Putamen (tissue), 1 donor: ENCODE measurements at regions not wholly inside any gene's neighbourhood (a gene's known extent, or its start where the extent isn't known, plus 50 kb on each side); places are given as distances from the start of the nearest gene placed in this dataset.

Experiments used
- DNase-seq: peaks from one replicate; pipeline ENCODE4 v3.0.0-alpha.2; 2016; ENCODE audit warnings: low spot score

- no peak for DNase-seq
These were observed 155.0 kb downstream of the C7orf25 start for GRCh38 chr7:42756841-42757240.

DNA sequence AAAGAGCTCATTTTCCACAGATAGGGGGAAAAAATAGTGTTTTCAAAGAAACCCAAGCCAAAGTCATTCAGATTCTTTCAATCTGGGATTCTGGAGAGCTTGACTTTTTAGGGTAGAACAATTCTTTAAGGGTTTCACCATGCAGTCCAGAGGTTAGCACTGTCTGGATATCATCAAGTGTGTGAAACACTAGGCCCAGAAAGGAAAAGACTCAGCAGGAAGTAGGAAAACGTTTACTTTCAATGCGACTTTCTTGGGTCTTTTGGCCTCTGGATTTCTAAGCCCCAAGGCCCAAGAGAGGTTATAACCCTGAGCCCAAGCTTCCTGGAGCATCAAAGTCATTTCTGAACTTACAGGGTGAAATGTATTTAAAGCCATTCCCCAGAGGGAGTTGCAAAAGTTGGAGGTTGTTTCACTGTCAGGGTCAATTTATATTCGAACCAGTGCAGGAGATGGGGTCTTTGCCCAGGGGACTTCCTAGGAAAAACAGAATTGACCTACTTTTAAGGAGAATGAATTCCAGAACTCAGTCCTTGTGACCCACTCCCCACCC lies 158.0 kb downstream of the C7orf25 start:
- DNase-seq = peak; percentile 25

DNA sequence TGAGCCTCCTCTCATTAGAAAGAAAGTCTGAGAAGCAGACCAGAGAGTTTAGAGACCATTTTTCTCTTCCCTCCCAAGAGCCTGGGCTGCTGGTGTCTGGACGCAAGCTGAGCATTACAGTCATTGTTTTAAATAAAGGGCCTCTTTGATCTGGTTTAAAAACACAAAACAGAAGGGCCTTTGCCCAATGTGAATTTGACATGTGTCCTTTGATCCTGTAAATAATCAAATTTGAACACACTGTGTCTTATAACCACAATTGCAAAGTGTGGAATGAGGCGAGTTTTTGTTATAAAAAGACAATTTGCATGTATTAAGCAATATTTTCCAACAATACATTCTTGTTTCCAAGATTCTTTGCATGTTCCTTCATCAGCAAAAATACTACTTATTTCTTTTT lies 158.5 kb downstream of the C7orf25 start:
- peak; percentile 65 for DNase-seq

- DNase-seq = no peak
These were observed 161.7 kb downstream of the C7orf25 start for GRCh38 chr7:42750172-42750571.

DNA sequence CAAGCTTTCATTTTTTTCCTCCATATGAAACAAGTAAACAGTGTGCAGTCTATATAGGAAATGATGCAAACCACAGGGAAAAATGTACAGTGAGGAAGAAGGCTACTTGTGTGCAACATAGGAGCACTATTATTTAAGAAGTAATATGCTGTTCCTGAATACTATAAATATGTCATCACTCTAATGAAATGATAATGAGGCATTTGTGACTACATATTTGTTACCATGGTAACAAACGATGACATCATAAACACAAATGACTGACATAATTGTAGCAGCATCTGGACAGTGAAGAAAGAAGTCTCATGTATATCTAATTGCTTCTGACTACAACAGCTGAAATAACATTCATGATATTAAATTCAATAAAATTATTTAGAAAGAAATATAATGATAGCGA lies 164.8 kb downstream of the C7orf25 start:
- no peak for DNase-seq

- DNase-seq = no peak
These were observed 165.7 kb downstream of the C7orf25 start for GRCh38 chr7:42746214-42746613.

DNA sequence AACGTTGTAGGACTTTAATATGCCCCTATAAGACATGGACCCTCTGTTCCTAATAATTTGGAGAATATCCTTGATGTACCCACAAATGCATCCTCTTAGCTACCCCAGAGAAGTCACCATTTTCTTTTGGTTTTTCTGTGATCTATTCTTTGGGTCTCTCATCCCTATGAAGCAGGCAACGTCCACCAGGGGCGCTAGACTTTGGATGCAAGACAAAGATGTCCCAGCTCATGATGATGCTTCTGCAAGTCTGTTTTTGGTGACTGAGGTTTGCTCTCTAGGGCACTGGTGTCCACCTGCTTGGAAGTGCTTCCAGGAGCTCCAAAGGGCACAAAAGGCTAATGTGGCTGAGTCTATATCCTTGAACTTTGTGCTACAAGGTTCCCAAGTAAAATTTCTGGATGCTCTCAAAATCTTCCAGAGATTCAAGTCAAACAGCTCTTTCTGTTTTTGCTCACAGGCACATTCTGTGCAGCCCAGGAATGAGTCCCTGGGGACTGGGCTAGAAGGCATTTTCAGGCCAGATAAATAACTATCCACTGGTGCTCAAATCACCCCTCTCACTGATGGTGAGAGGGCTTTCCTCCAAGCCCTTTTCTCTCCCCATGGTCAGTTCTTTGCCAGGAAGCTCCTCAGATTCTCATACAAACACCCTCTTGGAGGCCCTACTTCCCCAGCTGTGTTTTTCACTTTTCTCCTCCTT lies 166.4 kb downstream of the C7orf25 start:
- no peak for DNase-seq

GRCh38 chr7:42744746-42745145 lies 167.1 kb downstream of the C7orf25 start:
- no peak for DNase-seq

GRCh38 chr7:42743077-42743858 lies 168.6 kb downstream of the C7orf25 start:
- DNase-seq = no peak

DNA sequence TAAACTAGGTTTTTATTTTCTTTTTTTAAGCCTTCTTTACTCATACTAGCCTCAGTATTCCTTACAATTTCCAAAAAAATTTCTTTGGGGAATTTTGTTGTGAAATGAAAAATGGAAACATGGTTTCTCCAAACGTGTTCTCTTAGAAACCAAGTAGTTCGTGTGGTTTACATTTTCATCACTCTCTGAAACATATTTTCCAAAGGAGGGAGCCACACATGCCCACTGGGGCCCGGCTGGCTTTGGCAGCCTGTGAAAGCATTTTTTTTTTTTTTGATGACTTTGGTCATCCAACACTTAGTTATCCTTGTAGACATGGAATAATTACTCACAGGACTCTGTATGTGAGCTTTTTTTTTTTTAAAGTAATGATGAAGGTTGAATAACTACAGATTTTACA lies 169.6 kb downstream of the C7orf25 start:
- DNase-seq = no peak

DNA sequence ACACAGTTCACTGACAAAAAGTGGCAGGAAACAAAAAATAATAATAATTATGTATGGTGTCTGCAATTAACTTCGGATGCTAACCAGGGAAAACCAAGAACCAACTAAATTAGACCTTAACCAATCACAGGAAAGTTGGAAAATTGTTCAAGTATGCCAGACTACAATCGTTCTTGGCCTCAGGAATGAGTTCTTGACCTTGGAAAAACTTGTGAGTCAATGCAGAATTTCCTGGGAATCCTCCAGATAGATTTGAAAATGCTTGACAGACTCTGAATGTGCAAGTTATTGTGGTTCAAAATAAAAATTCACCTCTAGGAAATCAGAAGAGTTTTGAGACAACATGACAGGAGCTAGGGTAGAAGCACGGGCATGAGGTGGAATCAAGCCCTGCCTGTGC lies 171.5 kb downstream of the C7orf25 start:
- no peak for DNase-seq

DNA sequence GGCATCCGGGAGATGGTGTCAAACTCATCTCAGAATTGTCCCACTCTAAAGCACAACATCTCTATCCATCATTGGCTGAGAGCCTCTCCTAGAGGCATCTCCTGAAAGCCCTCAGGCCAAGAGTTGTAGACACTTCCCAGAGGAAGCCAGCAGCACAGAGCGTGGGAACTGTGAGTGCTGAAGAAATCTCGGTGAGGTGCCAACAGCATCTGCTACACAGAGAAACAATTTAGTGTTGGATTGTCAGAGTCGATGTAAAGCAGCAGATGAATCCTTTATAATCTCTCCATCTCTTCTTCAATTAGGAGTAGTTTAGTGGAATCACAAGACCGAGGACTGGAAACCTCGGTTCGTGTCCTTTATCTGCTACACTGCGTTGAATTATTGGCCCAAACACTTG lies 172.2 kb downstream of the C7orf25 start:
- no peak for DNase-seq

- DNase-seq = no peak
These were observed 174.9 kb downstream of the C7orf25 start for GRCh38 chr7:42736931-42737330.

DNA sequence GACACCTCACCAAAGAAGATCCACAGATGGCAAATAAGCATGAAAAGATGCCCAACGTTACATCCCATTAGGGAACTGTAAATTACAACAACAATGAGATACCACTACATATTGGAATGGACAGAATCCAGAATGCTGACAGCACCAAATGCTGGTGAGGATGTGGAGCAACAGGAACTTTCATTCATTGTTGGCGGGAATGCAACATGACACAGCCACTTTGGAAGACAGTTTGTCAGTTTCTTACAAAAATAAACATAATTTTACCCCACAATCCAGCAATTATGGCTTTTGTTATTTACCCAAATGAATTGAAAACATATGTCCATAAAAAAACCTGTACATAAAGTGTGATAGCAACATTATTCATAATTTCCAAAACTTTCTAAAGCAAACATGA lies 176.8 kb downstream of the C7orf25 start:
- DNase-seq = no peak

GRCh38 chr7:42734568-42734967 lies 177.3 kb downstream of the C7orf25 start:
- DNase-seq = no peak

GRCh38 chr7:42733040-42733439 lies 178.8 kb downstream of the C7orf25 start:
- DNase-seq = no peak

DNA sequence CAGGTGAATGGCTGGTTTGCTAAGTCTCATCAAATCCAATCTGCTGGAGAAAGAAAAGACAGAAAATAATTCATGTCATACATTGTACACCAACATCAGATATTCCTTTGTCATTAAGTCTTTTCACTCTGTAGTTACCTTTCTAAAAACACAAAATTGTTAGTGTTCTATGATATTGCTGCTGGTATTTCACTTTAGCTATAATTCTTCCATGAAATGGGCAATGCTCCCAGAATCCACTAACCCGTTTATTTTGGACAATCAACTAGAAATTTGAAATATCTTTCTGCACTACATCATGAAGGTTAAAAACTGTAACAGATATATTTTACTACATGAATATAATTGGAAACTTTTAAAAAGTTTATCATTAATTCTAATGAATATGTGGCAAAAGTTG lies 181.3 kb downstream of the C7orf25 start:
- DNase-seq = no peak

DNA sequence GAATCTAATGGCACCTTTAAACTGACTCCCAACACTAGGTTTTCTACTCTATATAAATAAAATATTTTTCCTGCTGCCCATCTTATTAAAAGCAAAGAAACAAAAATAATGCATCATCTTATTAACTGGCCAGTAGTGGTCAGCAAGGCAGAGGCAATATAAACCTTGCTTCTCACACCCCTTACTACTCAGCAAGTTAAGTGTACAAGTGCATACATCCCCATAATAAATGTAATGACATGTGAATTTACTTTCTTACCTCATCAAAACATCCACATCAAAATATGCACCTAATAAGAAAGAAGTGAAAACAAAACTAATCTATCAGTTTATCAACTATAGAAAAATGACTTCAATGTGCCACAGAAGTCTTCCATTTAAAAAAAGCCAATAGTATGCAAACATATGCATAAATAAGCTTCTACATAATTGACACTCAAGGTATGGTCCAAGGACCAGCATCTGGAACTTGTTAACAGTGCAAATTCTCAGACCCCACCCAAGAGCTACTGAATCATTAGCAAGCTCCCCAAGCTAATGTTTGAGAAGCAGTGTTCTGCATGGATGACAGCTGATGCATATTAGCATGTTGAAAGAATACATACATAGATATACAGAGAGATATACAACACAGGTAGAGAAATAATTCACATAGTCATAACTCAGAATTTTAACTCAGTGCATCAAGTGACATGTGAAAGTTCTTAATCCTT lies 182.7 kb downstream of the C7orf25 start:
- no peak for DNase-seq

DNA sequence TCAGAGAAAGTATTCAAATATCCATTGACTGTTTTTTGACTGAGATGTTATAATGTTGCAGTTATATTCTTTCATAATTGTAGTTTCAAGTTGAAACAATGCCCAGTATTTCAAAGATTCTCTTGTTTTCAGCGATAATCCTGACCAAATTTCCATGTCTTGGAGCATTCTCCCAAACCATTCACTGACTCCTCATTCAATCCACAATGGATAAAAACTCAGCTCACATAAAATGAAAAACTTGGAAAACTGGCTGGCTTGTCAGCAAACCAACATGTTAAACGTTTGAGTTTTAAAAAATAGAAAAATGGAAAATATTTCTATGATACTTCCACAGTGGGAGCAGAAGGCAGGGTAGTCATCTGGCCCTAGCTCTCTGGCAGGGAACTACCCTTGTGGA lies 184.4 kb downstream of the C7orf25 start:
- DNase-seq = no peak

GRCh38 chr7:42726066-42726785 lies 185.6 kb downstream of the C7orf25 start:
- no peak for DNase-seq

DNA sequence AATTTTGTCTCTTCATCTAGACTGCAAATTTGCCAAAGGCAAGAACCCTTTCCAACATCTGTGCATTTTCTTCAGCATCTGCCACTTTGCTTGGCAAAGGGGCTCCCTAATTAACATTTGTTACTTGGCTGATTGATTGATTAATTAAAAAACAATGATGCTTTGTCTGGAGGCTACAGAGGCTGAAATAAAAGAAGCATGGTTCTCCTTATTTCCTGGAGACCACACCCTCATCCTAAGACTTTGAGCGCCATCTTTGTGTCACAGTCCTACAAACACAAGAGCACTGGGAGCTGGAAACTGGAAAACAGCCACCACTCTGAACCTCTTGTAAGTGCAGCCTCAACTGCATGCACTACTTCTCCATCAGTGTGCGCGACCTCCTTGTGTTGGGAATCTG lies 189.2 kb downstream of the C7orf25 start:
- DNase-seq = no peak

DNA sequence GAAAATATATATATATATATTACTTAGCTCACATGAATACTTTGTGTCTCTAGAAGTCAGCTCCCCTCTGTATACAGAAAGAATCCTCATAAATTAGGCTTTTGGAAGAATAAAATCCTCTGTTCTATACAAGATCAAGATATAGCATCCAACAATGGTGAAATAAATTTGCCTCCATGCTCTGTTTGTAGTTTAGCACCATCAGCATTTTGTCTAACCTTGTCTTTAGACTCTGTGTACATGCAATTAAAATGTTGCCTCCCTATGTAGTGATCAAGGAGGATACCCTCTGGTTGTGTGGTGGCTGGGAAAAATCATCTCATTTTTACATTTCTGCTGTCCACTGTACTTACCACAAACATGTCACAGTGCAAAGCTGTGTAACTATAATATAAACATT lies 189.7 kb downstream of the C7orf25 start:
- no peak for DNase-seq
